Breast epithelium (tissue), 4 donors: ENCODE measurements at regions not wholly inside any gene's neighbourhood (a gene's known extent, or its start where the extent isn't known, plus 50 kb on each side); places are given as distances from the start of the nearest gene placed in this dataset.

Source experiments
- DNase-seq, 2 donors: peaks; one replicate each; pipeline ENCODE4 v3.0.0-alpha.2; 2019; ENCODE audit warnings: low spot score in 2 of 2
- H3K27ac ChIP-seq, 2 donors: fragments of 200-600 bp; sonication (generic) in 1 of 2; one replicate each; pipeline ENCODE4 v1.5.1; 2016 to 2019; ENCODE audit warnings: mild to moderate bottlenecking in 1 of 2
- H3K27me3 ChIP-seq, 2 donors: fragments of 200-600 bp; sonication (generic) in 1 of 2; one replicate each; pipeline versions ENCODE4 v1.5.1 to v1.6.0; 2017 to 2019; ENCODE audit warnings: control low read depth in 1 of 2, mild to moderate bottlenecking in 1 of 2
- H3K36me3 ChIP-seq: fragments of 200-600 bp; one replicate; pipeline ENCODE4 v1.5.1; 2019
- H3K4me1 ChIP-seq, 2 donors: fragments of 200-600 bp; sonication (generic); one replicate each; pipeline ENCODE4 v1.5.1; 2016 to 2019; ENCODE audit warnings: control low read depth in 1 of 2
- H3K4me3 ChIP-seq, 3 donors: fragments of 200-600 bp; sonication (generic); 1 replicate in 2 of 3; 2 replicates in 1 of 3; pipeline ENCODE4 v1.5.1; 2016 to 2019; ENCODE audit warnings: mild to moderate bottlenecking in 3 of 3, moderate library complexity in 2 of 3
- H3K9me3 ChIP-seq, 2 donors: fragments of 200-600 bp; sonication (generic) in 1 of 2; one replicate each; pipeline ENCODE4 v1.5.1; 2016 to 2019; ENCODE audit warnings: control low read depth in 1 of 2
- CTCF ChIP-seq, 3 donors: fragments of 450-650 bp; IDR thresholded peaks; one replicate each; pipeline ENCODE4 v1.5.1; 2016 to 2017; ENCODE audit warnings: antibody characterized with exemption in 3 of 3, mild to moderate bottlenecking in 3 of 3, moderate library complexity in 3 of 3
- POLR2A ChIP-seq: fragments of 450-650 bp; IDR thresholded peaks from one replicate; pipeline ENCODE4 v1.6.1; 2016; ENCODE audit warnings: antibody characterized with exemption, mild to moderate bottlenecking, moderate library complexity
- POLR2AphosphoS5 ChIP-seq, 3 donors: sonication (generic); formaldehyde crosslinking; IDR thresholded peaks; one replicate each; pipeline ENCODE4 v1.6.1; 2017; ENCODE audit warnings: antibody characterized with exemption in 3 of 3
- intact Hi-C: fragments of 100-400 bp; cut with DNase I; formaldehyde crosslinking; loops from one replicate; pipeline ENCODE4 v1.15.1; 2023; ENCODE audit warnings: low total_unique reads

DNA sequence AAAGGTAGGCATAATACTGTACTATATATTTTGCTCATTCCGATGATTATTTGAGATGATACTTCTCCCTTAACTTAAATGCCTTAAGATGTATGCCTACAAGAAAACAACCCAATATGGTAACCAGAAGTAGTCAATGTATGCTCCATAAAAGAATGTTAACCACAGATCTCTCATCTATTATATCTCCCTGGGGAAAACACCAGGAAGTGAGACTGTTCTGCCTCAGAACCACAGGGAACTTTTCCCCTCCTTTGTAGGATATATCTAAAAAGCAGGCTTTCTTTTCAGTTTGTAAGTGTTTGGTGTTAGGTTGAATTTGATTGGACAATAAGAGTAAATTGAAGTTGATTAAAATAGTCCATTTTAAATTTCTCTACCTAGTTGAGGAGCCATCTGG, 1160.5 kb upstream of the NXPH2 start:
- Histone ChIP-seq H3K36me3 (no peaks in the 10 kb centered on the region), H3K27me3 (no peaks in the 10 kb centered on the region), H3K4me3 (no peak overlapping the region), H3K9me3 (peaks cover 0 to 4% of the 10 kb centered on the region in 2 donors), H3K4me1 (no peaks in the 10 kb centered on the region), H3K27ac (no peak overlapping the region)
- no peak for TF ChIP-seq POLR2A
- TF ChIP-seq POLR2AphosphoS5 (IDR thresholded peaks at IDR 0.05): no peak
- TF ChIP-seq CTCF (IDR thresholded peaks at IDR 0.05): no peak
- DNase-seq: no peak
- intact Hi-C loops: no loop called here

DNA sequence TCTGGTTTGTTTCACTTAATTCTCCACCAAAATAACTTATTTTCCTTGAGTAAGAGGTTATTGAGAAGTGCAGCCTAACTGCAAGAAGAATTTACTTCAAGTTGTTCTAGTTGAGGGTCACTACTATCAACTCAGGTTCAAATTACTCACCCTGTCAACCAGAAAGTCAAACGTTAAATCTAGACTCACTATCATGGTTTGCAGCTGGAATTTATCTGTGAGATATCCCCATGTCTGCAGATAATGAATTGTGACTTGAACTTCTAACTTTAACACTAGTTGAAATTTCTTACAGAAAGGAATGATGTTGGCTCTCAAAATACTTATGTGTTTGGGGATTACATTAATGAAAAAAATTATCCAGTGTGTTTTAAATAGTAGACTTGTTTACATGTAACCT, 1145.7 kb upstream of the NXPH2 start:
- no peak for DNase-seq
- Histone ChIP-seq H3K27ac (no peak overlapping the region), H3K36me3 (no peaks in the 10 kb centered on the region), H3K9me3 (no peaks in the 10 kb centered on the region), H3K27me3 (no peaks in the 10 kb centered on the region), H3K4me3 (no peak overlapping the region), H3K4me1 (no peaks in the 10 kb centered on the region)
- TF ChIP-seq CTCF (IDR thresholded peaks at IDR 0.05) (no peak), POLR2AphosphoS5 (IDR thresholded peaks at IDR 0.05) (no peak), POLR2A (no peak)
- intact Hi-C loops: no loop called here

- intact Hi-C loops: no loop called here
- no peak for DNase-seq
- no peak overlapping the region for H3K4me3 ChIP-seq
- no peaks in the 10 kb centered on the region for H3K27me3 ChIP-seq
- H3K4me1 ChIP-seq: no peaks in the 10 kb centered on the region
- no peak overlapping the region for H3K27ac ChIP-seq
- H3K36me3 ChIP-seq: no peaks in the 10 kb centered on the region
- no peaks in the 10 kb centered on the region for H3K9me3 ChIP-seq
- no peak for TF ChIP-seq POLR2A
- TF ChIP-seq POLR2AphosphoS5 (IDR thresholded peaks at IDR 0.05): no peak
- no peak for TF ChIP-seq CTCF (IDR thresholded peaks at IDR 0.05)
These were observed 1143.9 kb upstream of the NXPH2 start for GRCh38 chr2:139924070-139924469.

- intact Hi-C loops: no loop called here
- Histone ChIP-seq H3K9me3 (no peaks in the 10 kb centered on the region), H3K4me3 (no peak overlapping the region), H3K27ac (no peak overlapping the region), H3K27me3 (no peaks in the 10 kb centered on the region), H3K36me3 (no peaks in the 10 kb centered on the region), H3K4me1 (no peaks in the 10 kb centered on the region)
- no peak for DNase-seq
- TF ChIP-seq POLR2AphosphoS5 (IDR thresholded peaks at IDR 0.05) (no peak), POLR2A (no peak), CTCF (IDR thresholded peaks at IDR 0.05) (no peak)
These were observed 1138.8 kb upstream of the NXPH2 start for GRCh38 chr2:139918982-139919381.

- Histone ChIP-seq H3K4me1 (no peaks in the 10 kb centered on the region), H3K4me3 (no peak overlapping the region)
- no peak for TF ChIP-seq POLR2A
- no peak for TF ChIP-seq CTCF (IDR thresholded peaks at IDR 0.05)
- TF ChIP-seq POLR2AphosphoS5 (IDR thresholded peaks at IDR 0.05): no peak
These were observed 1137.6 kb upstream of the NXPH2 start for GRCh38 chr2:139917690-139918384.

More at GRCh38 chr2:139917690-139918384, 1137.6 kb upstream of the NXPH2 start:
- intact Hi-C loops: no loop called here
- no peaks in the 10 kb centered on the region for H3K36me3 ChIP-seq
- H3K9me3 ChIP-seq: no peaks in the 10 kb centered on the region
- no peak overlapping the region for H3K27ac ChIP-seq
- no peaks in the 10 kb centered on the region for H3K27me3 ChIP-seq
- no peak for DNase-seq
